GM18951 (cell line): ENCODE measurements at regions not wholly inside any gene's neighbourhood (a gene's known extent, or its start where the extent isn't known, plus 50 kb on each side); places are given as distances from the start of the nearest gene placed in this dataset.

Source experiments
- POLR2A ChIP-seq: IDR thresholded peaks from 4 replicates; pipeline ENCODE4 v1.6.1; 2011; ENCODE audit warnings: mild to moderate bottlenecking; ENCODE audit not compliant: insufficient read length, insufficient read depth; ENCODE audit errors: extremely low read depth
- in situ Hi-C: fragments of 300-500 bp; cut with MboI; formaldehyde crosslinking; loops from one replicate; pipeline ENCODE4 v1.12.0; 2022; ENCODE audit warnings: low sequenced_read_pairs, mixed read lengths, inconsistent platforms; ENCODE audit not compliant: unreplicated experiment

DNA sequence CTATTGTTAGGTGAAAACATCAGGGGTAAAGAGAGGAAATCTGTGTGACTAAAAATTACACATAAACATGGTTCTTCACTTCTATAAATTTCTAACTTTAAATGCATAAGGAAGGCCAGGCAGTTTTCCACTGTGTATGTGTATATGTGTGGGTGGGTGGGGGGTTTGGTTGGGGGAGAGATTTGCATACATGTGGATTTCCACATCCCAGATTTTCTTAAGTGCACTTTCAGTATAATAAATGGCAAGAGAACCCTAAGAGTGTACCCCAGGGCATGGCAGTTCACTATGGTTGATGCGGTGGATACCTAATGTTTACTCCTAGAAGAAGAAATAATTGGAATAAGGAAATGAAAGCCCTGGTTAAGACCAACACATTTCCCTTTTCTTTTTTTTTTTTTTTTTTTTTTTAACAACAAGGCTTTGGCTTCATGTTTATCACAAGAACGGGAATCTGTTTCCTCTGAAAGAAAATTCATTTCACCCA is 451.8 kb upstream of the CCL2 start:
- TF ChIP-seq POLR2A = no peak
- in situ Hi-C loops = no loop called here

DNA sequence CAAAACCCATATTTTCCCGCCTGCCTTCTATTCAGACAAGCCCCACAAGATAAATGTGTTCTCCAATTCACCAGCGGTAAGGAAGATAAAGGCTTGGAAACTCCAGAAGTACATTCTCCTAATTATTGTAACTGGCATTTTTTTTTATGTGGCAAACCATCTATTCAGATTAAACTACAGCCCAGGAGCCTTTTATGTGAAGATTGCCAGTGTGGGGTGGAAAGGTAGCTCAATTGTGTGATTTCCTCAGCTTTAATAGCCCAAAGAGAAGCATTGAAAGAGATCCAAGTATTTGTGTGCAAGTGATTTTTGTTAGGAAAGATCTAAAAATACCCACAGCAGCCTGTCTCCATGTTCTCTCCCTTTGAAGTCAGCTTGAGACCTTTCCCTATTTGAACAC is 451.4 kb upstream of the CCL2 start:
- no peak for TF ChIP-seq POLR2A
- in situ Hi-C loops = no loop called here

DNA sequence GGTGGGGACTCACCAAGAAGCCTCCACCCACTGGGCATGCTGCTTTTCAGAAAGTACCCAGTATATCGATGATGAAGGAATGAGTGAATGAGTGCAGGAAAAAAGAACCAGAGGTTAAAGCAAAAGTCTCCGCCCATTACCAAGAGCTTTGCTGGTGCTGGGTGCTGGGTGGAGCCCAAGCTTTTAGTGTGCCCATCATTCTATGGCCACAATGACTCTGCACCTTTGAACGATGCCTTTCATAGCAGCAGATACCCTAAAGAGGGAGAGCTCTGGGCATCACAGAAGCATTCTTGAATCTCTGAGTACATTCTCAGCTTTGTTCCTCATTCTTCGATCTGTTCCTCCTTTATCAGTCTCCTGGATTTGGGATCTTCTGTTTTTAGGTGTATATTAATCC is 450.7 kb upstream of the CCL2 start:
- in situ Hi-C loops = no loop called here
- no peak for TF ChIP-seq POLR2A

DNA sequence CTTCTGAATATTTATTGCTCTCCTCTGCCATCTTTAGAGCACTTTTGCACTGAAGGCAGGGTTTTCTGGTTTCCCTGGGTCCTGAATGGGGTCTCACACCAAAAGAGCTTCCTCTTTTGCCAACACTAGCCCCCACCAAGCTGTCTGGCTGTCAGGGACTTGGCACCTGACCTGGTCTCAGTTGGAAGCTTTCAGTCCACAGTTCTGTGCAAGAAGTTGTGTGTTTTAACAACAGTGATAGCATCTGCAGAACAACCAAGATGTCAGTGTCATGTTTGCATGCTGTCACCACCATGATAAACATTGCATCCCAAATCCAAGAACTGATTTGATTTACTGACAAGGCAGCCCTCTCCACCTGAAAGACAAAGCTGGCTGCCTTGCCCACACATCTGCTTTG is 448.5 kb upstream of the CCL2 start:
- in situ Hi-C loops = no loop called here
- no peak for TF ChIP-seq POLR2A

DNA sequence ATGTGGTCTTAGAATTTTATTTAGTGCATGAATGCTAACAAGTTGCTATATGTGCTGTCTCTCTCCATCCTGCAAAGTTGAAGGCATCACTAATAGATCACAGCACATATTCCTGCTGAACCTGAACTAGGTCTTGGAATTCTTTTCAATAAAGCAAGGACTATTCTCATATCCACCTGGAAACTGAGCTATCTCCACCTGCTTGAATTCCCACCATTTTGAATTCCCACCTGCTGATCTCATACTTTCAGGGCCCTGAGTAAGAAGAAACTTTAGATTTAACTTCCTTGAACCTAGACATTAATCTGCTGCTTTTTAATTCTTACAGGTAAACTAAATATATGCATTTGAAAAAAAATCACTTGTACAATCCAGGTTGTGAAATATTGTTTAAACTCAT is 445.3 kb upstream of the CCL2 start:
- in situ Hi-C loops = no loop called here
- no peak for TF ChIP-seq POLR2A

DNA sequence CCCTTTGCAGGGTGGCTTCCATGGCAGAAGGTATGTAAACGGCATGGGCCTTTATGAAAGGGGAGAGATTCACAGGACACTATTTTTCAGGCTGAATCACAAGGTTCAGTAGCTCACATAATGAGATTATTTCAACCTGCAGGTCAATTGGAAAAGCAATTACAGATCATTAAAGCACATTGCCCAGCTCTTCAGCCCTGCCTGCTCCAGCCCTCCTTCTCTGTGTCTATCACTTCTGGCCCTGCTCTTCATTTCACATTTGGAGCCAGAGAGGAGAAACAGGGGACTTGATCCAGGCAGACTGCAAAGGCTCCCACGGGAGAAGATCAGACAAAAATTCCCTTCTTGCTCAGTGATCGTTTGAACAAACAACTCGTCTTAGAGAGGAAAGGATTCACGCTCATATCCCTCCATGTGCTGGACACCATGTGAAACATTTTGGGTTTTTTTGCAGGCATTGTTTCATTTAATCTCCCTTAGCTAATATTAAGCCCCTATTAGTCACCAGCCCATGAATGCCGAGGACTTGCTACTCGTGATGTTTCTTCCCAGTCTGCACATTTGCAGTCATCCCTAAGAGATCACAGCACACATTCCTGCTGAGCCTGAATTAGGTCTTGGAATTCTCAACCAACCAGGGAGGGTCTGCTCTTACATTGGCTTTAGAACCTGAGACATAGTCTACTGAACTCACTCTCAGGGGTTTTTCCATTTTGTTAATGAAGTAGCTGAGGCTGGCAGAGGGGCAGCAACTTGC is 443.9 kb upstream of the CCL2 start:
- in situ Hi-C loops = no loop called here
- no peak for TF ChIP-seq POLR2A

DNA sequence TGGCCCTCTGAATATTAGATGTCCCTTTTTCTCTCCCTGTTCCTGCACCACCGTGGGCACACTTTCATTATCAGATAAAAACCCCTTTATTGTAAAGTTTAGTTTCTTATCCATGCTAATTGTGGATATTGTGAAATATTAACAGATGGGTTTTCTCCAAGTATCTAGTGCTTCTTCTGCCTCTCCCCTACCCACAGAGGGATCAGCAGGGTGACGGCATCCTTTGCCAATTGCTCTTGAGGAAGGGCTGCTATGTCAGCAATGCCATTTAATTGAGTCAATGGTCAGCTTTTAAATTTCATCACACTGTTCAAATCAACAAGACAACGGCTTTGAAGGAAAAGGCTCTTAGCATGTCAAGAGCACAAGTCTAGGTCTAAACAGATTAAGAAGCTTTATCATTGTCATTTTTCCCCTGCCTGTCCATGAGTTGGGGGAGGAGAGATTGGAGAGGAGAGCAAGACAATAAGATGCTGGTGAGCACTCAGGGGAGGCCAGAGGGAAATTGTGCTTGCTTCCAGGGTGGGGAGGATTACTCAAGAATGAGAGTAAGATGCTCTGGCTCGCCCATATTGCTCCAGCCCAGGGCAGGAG is 443.0 kb upstream of the CCL2 start:
- in situ Hi-C loops = no loop called here

DNA sequence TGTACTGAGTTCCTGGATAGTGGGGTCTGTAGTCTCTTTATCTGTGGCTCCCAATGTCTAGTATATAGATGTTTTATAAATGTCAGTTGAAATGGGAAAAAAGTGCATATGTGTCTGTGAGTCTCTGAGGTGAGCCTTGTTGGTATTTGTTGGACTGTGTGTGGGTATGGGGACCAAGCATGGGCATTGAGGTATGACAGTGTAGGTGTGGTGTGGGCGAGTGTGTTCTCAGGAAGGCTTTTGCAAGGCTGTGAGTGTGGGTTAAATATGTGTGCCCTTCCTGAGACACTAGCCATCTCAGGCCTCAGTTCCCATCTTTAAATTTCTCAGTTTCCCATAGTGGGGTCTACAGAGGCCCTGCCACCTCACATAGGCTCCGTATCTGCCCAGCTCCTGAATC is 440.2 kb upstream of the CCL2 start:
- in situ Hi-C loops = no loop called here

More for the DNA sequence above, 443.0 kb upstream of the CCL2 start:
- no peak for TF ChIP-seq POLR2A

DNA sequence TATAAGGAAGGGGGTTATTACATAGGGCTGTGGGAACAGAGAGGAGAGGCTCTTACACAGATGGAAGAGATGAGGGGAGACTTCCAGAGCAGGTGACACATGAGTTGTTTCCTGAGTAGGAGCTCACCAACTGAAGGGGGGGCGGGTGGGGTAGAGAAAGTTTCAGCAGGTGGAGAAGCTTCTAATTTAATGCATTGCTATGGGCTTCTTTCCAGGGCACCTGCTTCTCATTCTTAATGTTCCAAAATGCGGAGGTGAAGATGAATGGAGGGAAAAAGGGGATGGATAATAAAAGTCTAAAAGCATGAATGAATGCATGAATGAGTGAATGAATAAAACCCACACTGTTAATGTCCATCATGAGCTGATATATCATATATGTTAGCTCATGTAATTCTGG is 439.0 kb upstream of the CCL2 start:
- in situ Hi-C loops = no loop called here
- TF ChIP-seq POLR2A = no peak

More for the DNA sequence above, 440.2 kb upstream of the CCL2 start:
- no peak for TF ChIP-seq POLR2A

DNA sequence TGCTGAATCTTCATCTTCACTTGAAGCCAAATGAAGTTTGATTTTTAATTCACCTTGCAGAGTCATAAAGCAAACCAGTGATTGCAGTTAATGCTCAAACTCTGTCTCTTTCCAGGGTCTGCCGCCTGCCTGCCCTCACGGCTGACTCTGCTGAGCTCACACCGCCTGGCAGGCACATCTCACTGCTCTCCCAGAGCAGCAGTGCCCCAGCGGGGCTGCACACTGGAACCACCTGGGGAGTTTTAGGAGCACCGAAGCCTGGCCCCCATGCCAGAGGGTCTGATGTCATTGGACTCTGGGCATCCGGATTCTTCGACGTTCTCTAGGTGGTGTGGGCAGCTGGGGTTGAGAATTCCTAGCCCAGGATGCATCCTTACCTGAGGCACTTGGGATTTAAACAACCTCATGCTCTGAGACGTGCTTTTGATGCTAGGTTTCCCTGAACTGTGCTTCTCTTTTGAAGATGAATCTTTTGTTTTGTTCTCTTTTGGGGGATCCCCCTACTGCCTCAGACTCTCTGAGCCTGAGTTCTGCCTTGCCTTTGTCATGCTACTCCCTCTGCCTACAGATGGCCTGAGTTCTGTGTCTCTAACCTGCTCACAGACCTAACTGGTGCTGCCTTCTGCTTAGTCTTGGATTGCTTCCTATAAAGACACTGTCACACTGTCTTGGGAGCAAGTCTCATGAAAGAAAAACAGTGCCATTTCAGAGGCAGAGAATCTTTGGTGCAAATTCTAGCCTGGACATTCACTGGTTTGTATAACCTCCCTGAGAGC is 438.1 kb upstream of the CCL2 start:
- TF ChIP-seq POLR2A = no peak
- in situ Hi-C loops = no loop called here

DNA sequence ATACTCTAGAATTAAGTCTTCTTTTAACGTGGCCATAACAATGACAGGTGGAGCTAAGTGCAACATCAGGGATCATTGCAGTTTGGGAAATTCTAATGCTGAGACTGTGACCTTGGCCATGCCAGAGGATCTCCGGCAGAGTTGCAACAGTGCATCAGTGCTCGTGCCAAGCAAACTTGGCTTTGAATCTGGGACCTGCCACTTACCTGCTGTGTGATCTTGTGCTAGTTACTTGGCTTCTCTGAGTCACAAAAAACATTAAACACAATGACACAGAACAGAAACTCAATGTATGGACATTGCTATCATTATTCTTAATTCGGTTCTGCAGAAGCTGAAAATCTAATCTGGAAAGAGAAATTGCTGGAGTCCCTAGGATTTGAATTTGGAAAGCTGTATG is 435.5 kb upstream of the CCL2 start:
- TF ChIP-seq POLR2A = no peak
- in situ Hi-C loops = no loop called here

DNA sequence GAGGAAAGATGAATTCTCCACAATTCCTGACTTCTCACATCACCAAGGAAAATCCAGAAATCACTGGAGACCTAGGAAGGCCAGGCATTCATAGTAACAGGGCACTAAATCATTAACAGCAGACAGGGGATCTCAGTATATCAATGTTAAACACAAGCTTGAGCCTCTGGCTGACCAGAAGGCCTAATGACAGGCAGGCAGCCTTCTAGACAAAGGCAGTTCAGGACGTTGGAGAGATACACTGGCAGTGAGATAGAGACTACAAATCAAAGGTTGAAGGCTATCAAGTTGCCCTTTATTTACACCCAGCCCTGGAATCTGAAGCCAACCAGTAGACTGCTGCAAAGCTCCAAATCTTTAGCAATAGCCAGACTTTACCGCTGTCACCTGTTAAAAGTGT is 422.8 kb upstream of the CCL2 start:
- TF ChIP-seq POLR2A = no peak
- in situ Hi-C loops = no loop called here

DNA sequence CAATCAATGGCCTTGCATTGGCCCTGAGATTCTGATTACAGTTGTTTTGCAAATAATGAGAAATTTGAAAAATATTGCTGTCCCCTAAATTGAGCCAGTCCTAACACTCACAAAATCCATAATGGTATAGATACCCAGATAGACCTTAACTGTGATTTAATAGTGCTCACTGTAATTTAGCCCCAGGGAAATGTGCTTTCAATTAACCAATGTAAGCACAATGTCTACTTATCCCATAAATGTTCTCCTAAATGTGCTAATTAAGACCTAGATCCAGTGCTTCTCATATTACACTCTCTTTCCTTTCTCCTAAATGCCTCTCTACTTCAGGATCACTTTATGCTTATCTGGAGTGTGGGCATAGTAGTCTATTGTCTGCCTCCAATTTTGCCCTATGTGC is 417.8 kb upstream of the CCL2 start:
- in situ Hi-C loops = no loop called here

More for the DNA sequence above, 417.8 kb upstream of the CCL2 start:
- TF ChIP-seq POLR2A = no peak
